ENCODE measurements at regions not wholly inside any gene's neighbourhood (a gene's known extent, or its start where the extent isn't known, plus 50 kb on each side); places are given as distances from the start of the nearest gene placed in this dataset.

DNA sequence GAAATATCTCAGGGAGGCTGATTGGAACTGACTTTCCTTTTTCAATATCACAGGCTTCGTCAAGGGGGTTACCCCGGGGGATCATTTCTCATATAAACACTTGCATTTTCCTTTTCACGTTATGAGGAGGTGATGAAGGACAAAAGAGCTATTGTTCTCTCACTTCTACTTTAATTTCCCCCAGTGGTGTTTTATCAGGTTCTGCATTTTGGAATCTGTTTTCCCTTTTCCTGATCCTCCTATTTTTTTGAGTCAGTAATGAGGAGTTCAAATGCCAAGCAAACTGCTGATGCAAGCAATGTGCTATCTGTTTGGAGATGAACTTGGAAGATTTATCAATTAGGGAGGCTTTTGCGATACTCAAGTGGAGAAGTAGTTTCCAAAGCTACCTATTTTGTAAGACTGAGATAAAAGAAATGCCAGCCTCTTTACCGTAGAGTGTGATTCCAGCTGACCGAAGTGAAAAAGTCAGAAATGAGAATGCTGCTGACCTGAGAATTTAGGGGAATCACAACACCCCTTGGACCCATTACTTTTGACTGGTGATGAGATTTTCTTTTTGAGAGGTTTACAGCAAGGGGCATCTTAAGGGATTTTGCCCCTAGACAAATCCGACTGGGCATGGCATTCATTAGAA, 556.0 kb downstream of the RNF144A start:
- no peaks in the 10 kb centered on the region for H3K4me1 ChIP-seq (ENCODE audit: control insufficient read depth, insufficient read depth, low read length)
- H3K4me3 ChIP-seq (ENCODE audit: low read depth, low read length): no peak overlapping the region
- ChIA-PET POLR2A (no interaction called here), CTCF (no interaction called here)
- no peak for TF ChIP-seq ZNF274 (IDR thresholded peaks at IDR 0.05; ENCODE audit: low read length)
- no peak for TF ChIP-seq ZNF274 (tag by site-specific recombination; IDR thresholded peaks at IDR 0.05; ENCODE audit: borderline replicate concordance)
- TF ChIP-seq, protein P1, sequence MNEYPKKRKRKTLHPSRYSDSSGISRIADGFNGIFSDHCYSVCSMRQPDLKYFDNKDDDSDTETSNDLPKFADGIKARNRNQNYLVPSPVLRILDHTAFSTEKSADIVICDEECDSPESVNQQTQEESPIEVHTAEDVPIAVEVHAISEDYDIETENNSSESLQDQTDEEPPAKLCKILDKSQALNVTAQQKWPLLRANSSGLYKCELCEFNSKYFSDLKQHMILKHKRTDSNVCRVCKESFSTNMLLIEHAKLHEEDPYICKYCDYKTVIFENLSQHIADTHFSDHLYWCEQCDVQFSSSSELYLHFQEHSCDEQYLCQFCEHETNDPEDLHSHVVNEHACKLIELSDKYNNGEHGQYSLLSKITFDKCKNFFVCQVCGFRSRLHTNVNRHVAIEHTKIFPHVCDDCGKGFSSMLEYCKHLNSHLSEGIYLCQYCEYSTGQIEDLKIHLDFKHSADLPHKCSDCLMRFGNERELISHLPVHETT (tag by site-specific recombination; IDR thresholded peaks at IDR 0.05): no peak
- no peak for TF ChIP-seq ZNF501 (tag by site-specific recombination; IDR thresholded peaks at IDR 0.05)
- no peak for TF ChIP-seq ZNF248 (tag by site-specific recombination; IDR thresholded peaks at IDR 0.05)
- no peak for TF ChIP-seq MEIS1 (CRISPR knock-in tag; IDR thresholded peaks at IDR 0.05; ENCODE audit: borderline replicate concordance)
- TF ChIP-seq, protein P2, sequence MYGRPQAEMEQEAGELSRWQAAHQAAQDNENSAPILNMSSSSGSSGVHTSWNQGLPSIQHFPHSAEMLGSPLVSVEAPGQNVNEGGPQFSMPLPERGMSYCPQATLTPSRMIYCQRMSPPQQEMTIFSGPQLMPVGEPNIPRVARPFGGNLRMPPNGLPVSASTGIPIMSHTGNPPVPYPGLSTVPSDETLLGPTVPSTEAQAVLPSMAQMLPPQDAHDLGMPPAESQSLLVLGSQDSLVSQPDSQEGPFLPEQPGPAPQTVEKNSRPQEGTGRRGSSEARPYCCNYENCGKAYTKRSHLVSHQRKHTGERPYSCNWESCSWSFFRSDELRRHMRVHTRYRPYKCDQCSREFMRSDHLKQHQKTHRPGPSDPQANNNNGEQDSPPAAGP (tag by site-specific recombination; IDR thresholded peaks at IDR 0.05): no peak
- TF ChIP-seq ZNF112 (tag by site-specific recombination; IDR thresholded peaks at IDR 0.05): no peak
- TF ChIP-seq HOXC10 (CRISPR knock-in tag; IDR thresholded peaks at IDR 0.05): no peak
- no peak for TF ChIP-seq ZNF155 (tag by site-specific recombination; IDR thresholded peaks at IDR 0.05)
- TF ChIP-seq ZNF221 (tag by site-specific recombination; IDR thresholded peaks at IDR 0.05; ENCODE audit: borderline replicate concordance): no peak
- TF ChIP-seq ZFP3 (tag by site-specific recombination; IDR thresholded peaks at IDR 0.05; ENCODE audit: low read depth): no peak
- TF ChIP-seq, protein P3, sequence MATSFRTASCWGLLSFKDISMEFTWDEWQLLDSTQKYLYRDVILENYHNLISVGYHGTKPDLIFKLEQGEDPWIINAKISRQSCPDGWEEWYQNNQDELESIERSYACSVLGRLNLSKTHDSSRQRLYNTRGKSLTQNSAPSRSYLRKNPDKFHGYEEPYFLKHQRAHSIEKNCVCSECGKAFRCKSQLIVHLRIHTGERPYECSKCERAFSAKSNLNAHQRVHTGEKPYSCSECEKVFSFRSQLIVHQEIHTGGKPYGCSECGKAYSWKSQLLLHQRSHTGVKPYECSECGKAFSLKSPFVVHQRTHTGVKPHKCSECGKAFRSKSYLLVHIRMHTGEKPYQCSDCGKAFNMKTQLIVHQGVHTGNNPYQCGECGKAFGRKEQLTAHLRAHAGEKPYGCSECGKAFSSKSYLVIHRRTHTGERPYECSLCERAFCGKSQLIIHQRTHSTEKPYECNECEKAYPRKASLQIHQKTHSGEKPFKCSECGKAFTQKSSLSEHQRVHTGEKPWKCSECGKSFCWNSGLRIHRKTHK (tag by site-specific recombination; IDR thresholded peaks at IDR 0.05): no peak
- H3K9me3 ChIP-seq (ENCODE audit: control insufficient read depth, insufficient read depth, low read depth, low read length): no peaks in the 10 kb centered on the region
- H3K36me3 ChIP-seq (ENCODE audit: control insufficient read depth in 2 of 2, insufficient read depth in 1 of 2, low read length in 2 of 2): no peaks in the 10 kb centered on the region
- no peak overlapping the region for H3K27ac ChIP-seq (ENCODE audit: extremely low read depth, low read depth, low read length)

DNA sequence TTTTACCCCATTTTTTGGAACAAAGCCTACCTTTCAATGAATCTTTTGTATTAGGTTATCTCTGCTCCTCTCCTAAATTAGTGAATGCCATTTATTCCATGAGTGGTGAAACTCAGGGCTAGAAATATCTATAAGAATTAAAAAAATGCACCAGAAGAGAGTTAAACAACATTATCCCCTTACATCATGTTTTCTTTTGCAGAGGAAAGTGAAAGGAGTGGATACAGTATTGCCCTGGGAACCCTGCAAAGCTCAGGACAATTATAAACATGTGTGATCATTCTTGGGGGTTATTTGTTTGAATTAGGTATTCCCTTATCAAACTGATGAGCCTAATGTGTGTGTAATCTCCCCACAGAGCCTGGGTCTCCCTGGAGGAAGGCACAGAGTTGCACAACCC, 559.2 kb downstream of the RNF144A start:
- no peak overlapping the region for H3K27ac ChIP-seq (ENCODE audit: extremely low read depth, low read depth, low read length)
- no peak for TF ChIP-seq ZSCAN23 (tag by site-specific recombination; IDR thresholded peaks at IDR 0.05)
- TF ChIP-seq, protein P4, sequence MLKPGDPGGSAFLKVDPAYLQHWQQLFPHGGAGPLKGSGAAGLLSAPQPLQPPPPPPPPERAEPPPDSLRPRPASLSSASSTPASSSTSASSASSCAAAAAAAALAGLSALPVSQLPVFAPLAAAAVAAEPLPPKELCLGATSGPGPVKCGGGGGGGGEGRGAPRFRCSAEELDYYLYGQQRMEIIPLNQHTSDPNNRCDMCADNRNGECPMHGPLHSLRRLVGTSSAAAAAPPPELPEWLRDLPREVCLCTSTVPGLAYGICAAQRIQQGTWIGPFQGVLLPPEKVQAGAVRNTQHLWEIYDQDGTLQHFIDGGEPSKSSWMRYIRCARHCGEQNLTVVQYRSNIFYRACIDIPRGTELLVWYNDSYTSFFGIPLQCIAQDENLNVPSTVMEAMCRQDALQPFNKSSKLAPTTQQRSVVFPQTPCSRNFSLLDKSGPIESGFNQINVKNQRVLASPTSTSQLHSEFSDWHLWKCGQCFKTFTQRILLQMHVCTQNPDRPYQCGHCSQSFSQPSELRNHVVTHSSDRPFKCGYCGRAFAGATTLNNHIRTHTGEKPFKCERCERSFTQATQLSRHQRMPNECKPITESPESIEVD (tag by site-specific recombination; IDR thresholded peaks at IDR 0.05): no peak
- TF ChIP-seq, protein P3 (tag by site-specific recombination; IDR thresholded peaks at IDR 0.05): no peak
- no peaks in the 10 kb centered on the region for H3K36me3 ChIP-seq (ENCODE audit: control insufficient read depth in 2 of 2, insufficient read depth in 1 of 2, low read length in 2 of 2)
- ChIA-PET CTCF (no interaction called here), POLR2A (no interaction called here)
- H3K4me3 ChIP-seq (ENCODE audit: low read depth, low read length): no peak overlapping the region
- no peaks in the 10 kb centered on the region for H3K9me3 ChIP-seq (ENCODE audit: control insufficient read depth, insufficient read depth, low read depth, low read length)
- H3K4me1 ChIP-seq (ENCODE audit: control insufficient read depth, insufficient read depth, low read length): no peaks in the 10 kb centered on the region
